HG03457 (cell line): ENCODE measurements at regions not wholly inside any gene's neighbourhood (a gene's known extent, or its start where the extent isn't known, plus 50 kb on each side); places are given as distances from the start of the nearest gene placed in this dataset.
"Not testable (repeated sequence)": the region's sequence is repeated elsewhere in the genome, so short reads cannot be mapped to it uniquely, and the experiment has no call there.

Experiments
- ATAC-seq: cut with Tn5 transposase; IDR thresholded peaks from one replicate; pipeline ENCODE4 v1.9.1; 2021; ENCODE audit warnings: moderate number of reproducible peaks; ENCODE audit not compliant: unreplicated experiment

- ATAC-seq: no peak
These were observed 129.5 kb downstream of the TSEN15 start for GRCh38 chr1:184181044-184181443.

GRCh38 chr1:184183919-184184318 lies 132.4 kb downstream of the TSEN15 start:
- no peak for ATAC-seq

GRCh38 chr1:184184614-184185013 lies 133.1 kb downstream of the TSEN15 start:
- not testable (repeated sequence) for ATAC-seq

- ATAC-seq: no peak
These were observed 133.8 kb downstream of the TSEN15 start for GRCh38 chr1:184185347-184185746.

- no peak for ATAC-seq
These were observed 134.6 kb downstream of the TSEN15 start for GRCh38 chr1:184186167-184186566.

- no peak for ATAC-seq
These were observed 135.6 kb downstream of the TSEN15 start for GRCh38 chr1:184187097-184187496.

- ATAC-seq: no peak
These were observed 136.5 kb downstream of the TSEN15 start for GRCh38 chr1:184188037-184188436.

GRCh38 chr1:184189361-184189760 lies 137.8 kb downstream of the TSEN15 start:
- no peak for ATAC-seq

- ATAC-seq: no peak
These were observed 139.1 kb downstream of the TSEN15 start for GRCh38 chr1:184190616-184191015.

GRCh38 chr1:184191181-184191621 lies 139.7 kb downstream of the TSEN15 start:
- ATAC-seq: no peak

GRCh38 chr1:184192796-184193195 lies 141.3 kb downstream of the TSEN15 start:
- ATAC-seq: no peak

- no peak for ATAC-seq
These were observed 141.9 kb downstream of the TSEN15 start for GRCh38 chr1:184193451-184193850.

- no peak for ATAC-seq
These were observed 142.7 kb downstream of the TSEN15 start for GRCh38 chr1:184194236-184194635.

GRCh38 chr1:184195722-184196121 lies 144.2 kb downstream of the TSEN15 start:
- not testable (repeated sequence) for ATAC-seq

GRCh38 chr1:184197831-184198230 lies 146.3 kb downstream of the TSEN15 start:
- no peak for ATAC-seq

GRCh38 chr1:184199036-184199435 lies 147.5 kb downstream of the TSEN15 start:
- ATAC-seq: no peak

- no peak for ATAC-seq
These were observed 148.0 kb downstream of the TSEN15 start for GRCh38 chr1:184199438-184200085.

- no peak for ATAC-seq
These were observed 157.1 kb downstream of the TSEN15 start for GRCh38 chr1:184208622-184209021.

- no peak for ATAC-seq
These were observed 158.5 kb downstream of the TSEN15 start for GRCh38 chr1:184210031-184210430.

- no peak for ATAC-seq
These were observed 159.3 kb downstream of the TSEN15 start for GRCh38 chr1:184210862-184211261.

- no peak for ATAC-seq
These were observed 161.3 kb downstream of the TSEN15 start for GRCh38 chr1:184212649-184213314.

GRCh38 chr1:184214128-184214527 lies 162.6 kb downstream of the TSEN15 start:
- no peak for ATAC-seq
